CD4-positive, alpha-beta memory T cell (primary cell): ENCODE measurements at regions not wholly inside any gene's neighbourhood (a gene's known extent, or its start where the extent isn't known, plus 50 kb on each side); places are given as distances from the start of the nearest gene placed in this dataset.
"Not testable (repeated sequence)": the region's sequence is repeated elsewhere in the genome, so short reads cannot be mapped to it uniquely, and the experiment has no call there.

Source experiments
- CTCF ChIA-PET: fragments of 350-600 bp; sonication (Branson Sonifier 250); formaldehyde crosslinking; loops from one replicate; lab custom pipeline; 2021; ENCODE audit warnings: inconsistent platforms; ENCODE audit not compliant: partially characterized antibody; lab: Charles Lee
- POLR2A ChIA-PET: fragments of 350-600 bp; sonication (Branson Sonifier 250); formaldehyde crosslinking; loops from one replicate; lab custom pipeline; 2021; ENCODE audit not compliant: partially characterized antibody; lab: Charles Lee
- DNase-seq, 5 donors: peaks; one replicate each; pipeline versions ENCODE4 v3.0.0 to v3.0.0-alpha.2; 2020 to 2022; ENCODE audit warnings: mixed read lengths in 1 of 5
- H3K27ac ChIP-seq: one replicate; pipeline ENCODE4 v1.7.0; 2013; ENCODE audit warnings: low read depth, low read length
- H3K27me3 ChIP-seq: 2 replicates; pipeline ENCODE4 v1.7.0; 2013; ENCODE audit warnings: mild to moderate bottlenecking, low read length, moderate library complexity; ENCODE audit not compliant: insufficient read depth
- H3K36me3 ChIP-seq: 2 replicates; pipeline ENCODE4 v1.7.0; 2013; ENCODE audit warnings: mild to moderate bottlenecking, low read length, moderate library complexity; ENCODE audit not compliant: insufficient read depth
- H3K4me1 ChIP-seq: 2 replicates; pipeline ENCODE4 v1.7.0; 2013; ENCODE audit warnings: mild to moderate bottlenecking, low read length, moderate library complexity; ENCODE audit not compliant: insufficient read depth
- H3K4me3 ChIP-seq, 2 donors: one replicate each; pipeline ENCODE4 v1.7.0; 2013; ENCODE audit warnings: low read length in 2 of 2, mild to moderate bottlenecking in 1 of 2
- H3K9me3 ChIP-seq, 2 donors: one replicate each; pipeline ENCODE4 v1.7.0; 2013; ENCODE audit warnings: low read length in 2 of 2, control low read depth in 1 of 2; ENCODE audit not compliant: control insufficient read depth in 1 of 2
- H3K27ac Mint-ChIP-seq, 7 donors: one replicate each; pipeline ENCODE4 v1.8.0; 2020 to 2021; ENCODE audit warnings: mixed read lengths in 7 of 7, mild to moderate bottlenecking in 6 of 7, inconsistent platforms in 3 of 7, moderate library complexity in 3 of 7
- H3K27me3 Mint-ChIP-seq, 2 donors: one replicate each; pipeline ENCODE4 v1.8.0; 2020 to 2021; ENCODE audit warnings: mixed read lengths in 2 of 2
- H3K36me3 Mint-ChIP-seq, 2 donors: one replicate each; pipeline ENCODE4 v1.8.0; 2020 to 2021; ENCODE audit warnings: mixed read lengths in 2 of 2, inconsistent platforms in 1 of 2, mild to moderate bottlenecking in 1 of 2
- H3K4me1 Mint-ChIP-seq, 4 donors: one replicate each; pipeline ENCODE4 v1.8.0; 2020 to 2021; ENCODE audit warnings: mixed read lengths in 4 of 4, mild to moderate bottlenecking in 1 of 4
- H3K4me3 Mint-ChIP-seq, 8 donors: one replicate each; pipeline ENCODE4 v1.8.0; 2020 to 2021; ENCODE audit warnings: mixed read lengths in 8 of 8, mild to moderate bottlenecking in 7 of 8, moderate library complexity in 6 of 8, inconsistent platforms in 3 of 8
- H3K9me3 Mint-ChIP-seq, 8 donors: one replicate each; pipeline ENCODE4 v1.8.0; 2020 to 2021; ENCODE audit warnings: mixed read lengths in 8 of 8, mild to moderate bottlenecking in 5 of 8, inconsistent platforms in 3 of 8, moderate library complexity in 1 of 8
- intact Hi-C: fragments of 100-400 bp; cut with micrococcal nuclease; formaldehyde crosslinking; loops from one replicate; pipeline ENCODE4 v1.15.1; 2023

DNA sequence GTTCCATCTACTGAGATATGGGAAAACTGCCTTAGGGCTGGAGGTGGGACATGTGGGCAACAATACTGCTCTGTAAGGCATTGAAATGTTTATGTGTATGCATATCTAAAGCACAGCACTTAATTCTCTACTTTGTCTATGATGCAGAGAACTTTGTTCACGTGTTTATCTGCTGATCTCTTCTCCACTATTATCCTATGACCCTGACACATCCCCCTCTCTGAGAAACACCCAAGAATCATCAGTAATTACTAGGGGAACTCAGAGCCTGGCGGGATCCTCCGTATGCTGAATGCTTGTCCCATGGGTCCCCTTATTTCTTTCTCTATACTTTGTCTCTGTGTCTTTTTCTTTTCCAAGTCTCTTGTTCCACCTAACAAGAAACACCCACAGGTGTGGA lies 63.8 kb downstream of the OR4A15 start:
- intact Hi-C loops, H3K4me1 Mint-ChIP-seq, H3K27ac Mint-ChIP-seq, H3K36me3 ChIP-seq, H3K4me3 ChIP-seq, H3K9me3 ChIP-seq, H3K4me1 ChIP-seq, H3K27ac ChIP-seq, H3K27me3 Mint-ChIP-seq, CTCF ChIA-PET, DNase-seq, H3K36me3 Mint-ChIP-seq, H3K4me3 Mint-ChIP-seq, POLR2A ChIA-PET, H3K27me3 ChIP-seq: not testable (repeated sequence)
- peaks cover 3 to 31% (median 12%) of the 10 kb centered on the region in 8 donors for H3K9me3 Mint-ChIP-seq

DNA sequence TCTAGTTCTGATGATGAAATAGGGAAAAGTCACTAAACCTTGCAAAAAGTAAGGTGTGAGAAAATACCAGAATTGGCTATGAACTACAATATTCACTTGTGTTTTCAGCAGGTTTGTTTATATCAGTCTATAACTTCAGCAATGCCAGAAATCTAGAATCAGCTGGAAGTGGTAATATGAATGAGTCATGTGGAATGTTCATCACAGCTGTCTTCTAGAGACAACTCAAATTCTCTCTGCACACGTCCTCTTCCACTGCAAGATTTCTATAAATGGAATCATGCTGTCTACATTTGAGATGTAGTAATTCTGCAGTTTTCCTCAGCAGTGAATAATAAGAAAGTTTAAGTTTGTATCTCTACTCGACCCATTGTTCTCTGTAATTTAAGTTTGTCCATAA lies 89.9 kb downstream of the OR4A15 start:
- Mint-ChIP-seq H3K36me3 (no peaks in the 10 kb centered on the region), H3K4me3 (no peak overlapping the region), H3K4me1 (no peaks in the 10 kb centered on the region), H3K27me3 (no peaks in the 10 kb centered on the region), H3K27ac (no peak overlapping the region), H3K9me3 (peaks cover 2 to 22% (median 16%) of the 10 kb centered on the region in 8 donors)
- ChIA-PET POLR2A (no interaction called here), CTCF (no interaction called here)
- no peak overlapping the region for H3K27ac ChIP-seq
- intact Hi-C loops = no loop called here
- H3K4me1 ChIP-seq = no peaks in the 10 kb centered on the region
- H3K36me3 ChIP-seq = no peaks in the 10 kb centered on the region
- peaks cover 0 to 3% of the 10 kb centered on the region in 2 donors for H3K9me3 ChIP-seq
- H3K27me3 ChIP-seq = no peaks in the 10 kb centered on the region
- no peak for DNase-seq
- H3K4me3 ChIP-seq = no peak overlapping the region

DNA sequence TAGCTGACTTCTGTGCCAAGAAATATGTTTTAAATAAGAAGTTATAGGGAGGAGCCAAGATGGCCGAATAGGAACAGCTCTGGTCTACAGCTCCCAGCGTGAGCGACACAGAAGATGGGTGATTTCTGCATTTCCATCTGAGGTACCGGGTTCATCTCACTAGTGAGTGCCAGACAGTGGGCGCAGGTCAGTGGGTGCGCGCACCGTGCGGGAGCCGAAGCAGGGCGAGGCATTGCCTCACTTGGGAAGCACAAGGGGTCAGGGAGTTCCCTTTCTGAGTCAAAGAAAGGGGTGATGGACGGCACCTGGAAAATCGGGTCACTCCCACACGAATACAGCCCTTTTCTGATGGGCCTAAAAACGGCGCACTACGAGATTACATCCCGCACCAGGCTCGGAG lies 92.1 kb downstream of the OR4A15 start:
- H3K36me3 Mint-ChIP-seq, POLR2A ChIA-PET, H3K27ac Mint-ChIP-seq, CTCF ChIA-PET, H3K27me3 ChIP-seq, H3K9me3 ChIP-seq, H3K4me3 ChIP-seq, intact Hi-C loops, DNase-seq, H3K27me3 Mint-ChIP-seq, H3K4me3 Mint-ChIP-seq, H3K27ac ChIP-seq, H3K4me1 Mint-ChIP-seq, H3K36me3 ChIP-seq, H3K4me1 ChIP-seq: not testable (repeated sequence)
- H3K9me3 Mint-ChIP-seq = peaks cover 2 to 23% (median 17%) of the 10 kb centered on the region in 8 donors

DNA sequence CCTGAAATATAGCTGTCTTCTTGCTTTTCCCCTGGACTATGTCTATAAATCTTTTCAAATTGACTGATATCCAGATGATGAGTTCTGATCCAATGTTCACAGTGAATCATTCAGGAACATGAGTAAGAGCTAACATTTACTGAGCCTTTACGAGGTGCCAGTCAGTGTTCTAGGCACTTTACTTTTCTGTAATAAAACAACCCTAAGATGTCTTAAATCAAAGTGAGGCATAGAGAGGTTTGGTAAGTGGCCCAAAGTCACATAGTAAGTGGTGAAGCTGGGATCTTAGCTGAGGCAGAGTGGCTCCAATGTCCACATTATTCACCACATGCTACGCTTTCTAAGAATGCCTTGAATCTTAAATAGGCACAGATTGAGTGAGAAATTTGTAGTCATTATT lies 79.9 kb upstream of the OR4C15 start:
- POLR2A ChIA-PET = no interaction called here
- CTCF ChIA-PET = no interaction called here
- DNase-seq = no peak
- no peaks in the 10 kb centered on the region for H3K36me3 ChIP-seq
- Mint-ChIP-seq H3K27me3 (no peaks in the 10 kb centered on the region), H3K9me3 (peaks cover 0 to 33% (median 18%) of the 10 kb centered on the region in 8 donors), H3K27ac (no peak overlapping the region), H3K4me1 (no peaks in the 10 kb centered on the region), H3K36me3 (no peaks in the 10 kb centered on the region), H3K4me3 (no peak overlapping the region)
- H3K27ac ChIP-seq = no peak overlapping the region
- no peaks in the 10 kb centered on the region for H3K4me1 ChIP-seq
- no peak overlapping the region for H3K4me3 ChIP-seq
- H3K9me3 ChIP-seq = no peaks in the 10 kb centered on the region
- intact Hi-C loops = no loop called here
- no peaks in the 10 kb centered on the region for H3K27me3 ChIP-seq

DNA sequence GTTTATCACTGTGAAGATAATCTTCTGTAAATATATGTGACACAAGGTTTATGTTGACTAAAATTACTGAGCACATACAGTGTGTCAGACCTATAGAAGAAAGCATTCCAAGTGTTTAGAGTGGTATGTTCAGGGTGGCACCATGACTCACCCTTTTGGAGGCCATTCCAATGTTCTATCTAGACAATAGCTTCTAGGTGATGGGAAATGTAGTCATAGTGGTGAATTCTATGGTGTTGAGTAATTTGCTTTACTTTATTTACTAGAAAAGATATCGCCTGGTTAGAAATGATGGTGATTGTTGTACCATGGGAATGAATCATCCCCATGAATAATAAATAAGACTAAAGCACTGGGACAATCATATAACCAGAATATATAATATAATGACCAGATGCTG lies 72.9 kb upstream of the OR4C15 start:
- no peak for DNase-seq
- no peak overlapping the region for H3K27ac Mint-ChIP-seq
- Histone ChIP-seq H3K4me3 (no peak overlapping the region), H3K4me1 (no peaks in the 10 kb centered on the region), H3K27me3 (no peaks in the 10 kb centered on the region), H3K9me3 (no peaks in the 10 kb centered on the region), H3K27ac (no peak overlapping the region), H3K36me3 (no peaks in the 10 kb centered on the region)
- peaks cover 3 to 32% (median 15%) of the 10 kb centered on the region in 8 donors for H3K9me3 Mint-ChIP-seq
- no peaks in the 10 kb centered on the region for H3K4me1 Mint-ChIP-seq
- intact Hi-C loops = no loop called here
- H3K4me3 Mint-ChIP-seq = no peak overlapping the region
- CTCF ChIA-PET = no interaction called here
- H3K36me3 Mint-ChIP-seq = no peaks in the 10 kb centered on the region
- H3K27me3 Mint-ChIP-seq = no peaks in the 10 kb centered on the region
- POLR2A ChIA-PET = no interaction called here

DNA sequence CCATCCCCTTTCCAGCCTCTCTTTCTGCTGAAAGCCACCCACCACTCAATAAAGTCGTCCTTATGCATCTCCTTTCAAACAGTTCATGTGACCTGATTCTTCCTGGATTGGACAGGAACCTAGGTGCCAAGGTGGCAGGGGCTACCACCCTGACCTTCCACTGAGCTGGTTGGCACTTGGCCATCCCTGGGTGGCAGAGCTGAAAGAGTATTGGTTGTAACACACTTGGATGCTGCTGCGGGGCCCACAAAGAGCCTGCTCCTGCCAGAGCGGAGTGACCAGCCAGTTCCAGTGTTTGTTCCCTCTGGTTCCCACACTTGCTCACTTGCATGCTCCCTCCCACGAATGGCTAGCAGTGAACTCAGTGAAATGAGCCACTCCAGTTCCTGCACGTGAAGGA lies 57.2 kb upstream of the OR4C15 start:
- no peak overlapping the region for H3K27ac Mint-ChIP-seq
- H3K4me3 ChIP-seq = no peak overlapping the region
- ChIA-PET CTCF (no interaction called here), POLR2A (no interaction called here)
- H3K9me3 Mint-ChIP-seq = peaks cover 5 to 59% (median 42%) of the 10 kb centered on the region in 8 donors
- no peak overlapping the region for H3K27ac ChIP-seq
- no peaks in the 10 kb centered on the region for H3K4me1 Mint-ChIP-seq
- H3K36me3 ChIP-seq = no peaks in the 10 kb centered on the region
- DNase-seq = no peak
- H3K27me3 Mint-ChIP-seq = no peaks in the 10 kb centered on the region
- no peak overlapping the region for H3K4me3 Mint-ChIP-seq
- intact Hi-C loops = no loop called here
- H3K36me3 Mint-ChIP-seq = peaks cover 0 to 3% of the 10 kb centered on the region in 2 donors
- H3K27me3 ChIP-seq = no peaks in the 10 kb centered on the region
- H3K9me3 ChIP-seq = peaks cover 0 to 11% of the 10 kb centered on the region in 2 donors
- H3K4me1 ChIP-seq = no peaks in the 10 kb centered on the region

DNA sequence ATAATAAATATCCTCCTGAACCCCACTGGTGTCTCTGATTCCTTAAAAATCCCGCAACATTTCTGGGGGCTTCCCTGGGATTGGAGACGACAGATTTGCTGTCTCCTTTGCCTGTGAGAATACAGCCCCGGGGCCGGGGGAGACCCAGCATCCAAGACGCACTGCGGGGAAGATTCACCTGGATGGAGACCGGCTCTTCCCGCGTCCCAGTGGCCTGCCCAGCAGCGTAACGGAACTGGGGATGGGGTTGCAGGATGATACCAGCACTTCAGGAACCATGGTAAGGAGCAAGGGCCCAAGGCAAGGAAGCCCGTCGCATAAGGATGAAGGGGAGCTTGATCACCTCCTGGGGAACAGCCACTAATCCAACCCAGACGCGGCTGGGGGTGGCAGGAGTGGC lies 53.3 kb upstream of the OR4C15 start:
- H3K4me3 Mint-ChIP-seq = no peak overlapping the region
- POLR2A ChIA-PET = no interaction called here
- Histone ChIP-seq H3K9me3 (peaks cover 0 to 2% of the 10 kb centered on the region in 2 donors), H3K4me3 (no peak overlapping the region), H3K27ac (no peak overlapping the region), H3K27me3 (no peaks in the 10 kb centered on the region), H3K4me1 (no peaks in the 10 kb centered on the region), H3K36me3 (no peaks in the 10 kb centered on the region)
- CTCF ChIA-PET = no interaction called here
- intact Hi-C loops = no loop called here
- no peak for DNase-seq
- no peak overlapping the region for H3K27ac Mint-ChIP-seq
- peaks cover 5 to 53% (median 35%) of the 10 kb centered on the region in 8 donors for H3K9me3 Mint-ChIP-seq
- peaks cover 0 to 3% of the 10 kb centered on the region in 2 donors for H3K36me3 Mint-ChIP-seq
- H3K4me1 Mint-ChIP-seq = no peaks in the 10 kb centered on the region
- H3K27me3 Mint-ChIP-seq = no peaks in the 10 kb centered on the region

DNA sequence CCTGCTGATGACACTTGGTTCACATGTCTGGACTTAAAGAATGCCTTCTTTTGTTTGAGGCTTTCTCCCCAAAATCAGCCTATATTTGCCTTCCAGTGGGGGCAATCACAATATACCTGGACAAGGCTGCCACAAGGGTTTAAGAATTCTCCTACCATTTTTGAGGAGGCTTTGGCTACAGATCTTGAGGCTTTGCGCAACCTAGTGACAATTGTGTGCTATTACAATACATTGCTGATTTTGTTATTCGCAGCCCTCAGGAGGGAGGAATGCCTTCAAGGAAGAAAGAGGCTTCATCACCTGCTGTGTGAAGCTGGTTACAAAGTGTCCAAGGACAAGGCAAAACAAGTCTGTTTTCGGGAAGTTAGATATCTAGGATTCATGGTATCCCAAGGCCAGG lies 50.8 kb upstream of the OR4C15 start:
- Mint-ChIP-seq H3K4me3 (no peak overlapping the region), H3K27me3 (no peaks in the 10 kb centered on the region), H3K4me1 (no peaks in the 10 kb centered on the region), H3K36me3 (peaks cover 0 to 3% of the 10 kb centered on the region in 2 donors), H3K27ac (no peak overlapping the region), H3K9me3 (peaks cover 5 to 35% (median 28%) of the 10 kb centered on the region in 8 donors)
- intact Hi-C loops = no loop called here
- no peaks in the 10 kb centered on the region for H3K36me3 ChIP-seq
- POLR2A ChIA-PET = no interaction called here
- H3K27me3 ChIP-seq = no peaks in the 10 kb centered on the region
- H3K4me1 ChIP-seq = no peaks in the 10 kb centered on the region
- no peak overlapping the region for H3K27ac ChIP-seq
- DNase-seq = no peak
- no peak overlapping the region for H3K4me3 ChIP-seq
- CTCF ChIA-PET = no interaction called here
- no peaks in the 10 kb centered on the region for H3K9me3 ChIP-seq
